Caco-2 (cell line): ENCODE measurements at regions not wholly inside any gene's neighbourhood (a gene's known extent, or its start where the extent isn't known, plus 50 kb on each side); places are given as distances from the start of the nearest gene placed in this dataset.

ENCODE experiments used
- BruUV-seq: library from RNA; stranded (reverse); fragments of 400-500 nt; replicated peaks from 2 replicates; lab custom pipeline; 2021; lab: Mats Ljungman, UMichigan
- CTCF ChIA-PET: fragments of 300-600 bp; sonication (Branson Sonifier 250); formaldehyde crosslinking; loops from one replicate; lab custom pipeline; 2022; ENCODE audit warnings: antibody characterized with exemption; lab: Charles Lee
- POLR2A ChIA-PET: fragments of 300-600 bp; sonication (Branson Sonifier 250); formaldehyde crosslinking; loops from one replicate; lab custom pipeline; 2022; ENCODE audit warnings: antibody characterized with exemption; lab: Charles Lee
- DNase-seq, 2 experiments: peaks; one replicate each; pipeline versions ENCODE4 v3.0.0 to v3.0.0-alpha.2; 2020 to 2022
- H3K27me3 ChIP-seq: replicated peaks from 2 replicates; pipeline ENCODE4 v1.6.0; 2011; ENCODE audit warnings: low read length; ENCODE audit not compliant: control insufficient read depth, insufficient read depth
- H3K36me3 ChIP-seq: 2 replicates; pipeline ENCODE4 v1.5.1; 2011; ENCODE audit warnings: low read length; ENCODE audit not compliant: control insufficient read depth, insufficient read depth
- H3K4me1 ChIP-seq: fragments of 250-450 bp; sonication (Bioruptor Pico); 2 replicates; pipeline ENCODE4 v1.5.1; 2020; ENCODE audit warnings: mild to moderate bottlenecking
- H3K4me3 ChIP-seq: 2 replicates; pipeline ENCODE4 v1.5.1; 2011; ENCODE audit warnings: low read depth, mild to moderate bottlenecking, control low read depth, low read length
- H3K9me3 ChIP-seq: fragments of 250-450 bp; sonication (Bioruptor Pico); 2 replicates; pipeline ENCODE4 v1.5.1; 2020; ENCODE audit warnings: mild to moderate bottlenecking, moderate library complexity
- H3K27ac Mint-ChIP-seq: one replicate; pipeline ENCODE4 v1.8.0; 2022; ENCODE audit warnings: mixed read lengths; ENCODE audit not compliant: unreplicated experiment
- H3K27me3 Mint-ChIP-seq: one replicate; pipeline ENCODE4 v1.8.0; 2022; ENCODE audit warnings: mixed read lengths; ENCODE audit not compliant: insufficient read depth, unreplicated experiment
- H3K36me3 Mint-ChIP-seq: one replicate; pipeline ENCODE4 v1.8.0; 2022; ENCODE audit warnings: mild to moderate bottlenecking, mixed read lengths; ENCODE audit not compliant: insufficient read depth, unreplicated experiment
- H3K4me1 Mint-ChIP-seq: one replicate; pipeline ENCODE4 v1.8.0; 2022; ENCODE audit warnings: low read depth, mixed read lengths; ENCODE audit not compliant: unreplicated experiment
- H3K4me3 Mint-ChIP-seq: one replicate; pipeline ENCODE4 v1.8.0; 2022; ENCODE audit warnings: mild to moderate bottlenecking, moderate library complexity, mixed read lengths; ENCODE audit not compliant: unreplicated experiment
- H3K9me3 Mint-ChIP-seq: one replicate; pipeline ENCODE4 v1.8.0; 2022; ENCODE audit warnings: mixed read lengths; ENCODE audit not compliant: unreplicated experiment
- CTCF ChIP-seq, 2 experiments: fragments of 200-600 bp in 1 of 2; IDR thresholded peaks; 1 replicate in 1 of 2; 2 replicates in 1 of 2; pipeline versions ENCODE4 v1.5.1 to v1.8.0; 2011 to 2022; ENCODE audit warnings: antibody characterized with exemption in 1 of 2, control low read depth in 1 of 2, inconsistent platforms in 1 of 2, low read depth in 1 of 2, low read length in 1 of 2, mild to moderate bottlenecking in 1 of 2, moderate library complexity in 1 of 2; ENCODE audit not compliant: insufficient read depth in 1 of 2, severe bottlenecking in 1 of 2, unreplicated experiment in 1 of 2
- intact Hi-C: fragments of 100-400 bp; cut with micrococcal nuclease; formaldehyde crosslinking; loops from one replicate; pipeline ENCODE4 v1.10.0; 2022; ENCODE audit not compliant: unreplicated experiment

DNA sequence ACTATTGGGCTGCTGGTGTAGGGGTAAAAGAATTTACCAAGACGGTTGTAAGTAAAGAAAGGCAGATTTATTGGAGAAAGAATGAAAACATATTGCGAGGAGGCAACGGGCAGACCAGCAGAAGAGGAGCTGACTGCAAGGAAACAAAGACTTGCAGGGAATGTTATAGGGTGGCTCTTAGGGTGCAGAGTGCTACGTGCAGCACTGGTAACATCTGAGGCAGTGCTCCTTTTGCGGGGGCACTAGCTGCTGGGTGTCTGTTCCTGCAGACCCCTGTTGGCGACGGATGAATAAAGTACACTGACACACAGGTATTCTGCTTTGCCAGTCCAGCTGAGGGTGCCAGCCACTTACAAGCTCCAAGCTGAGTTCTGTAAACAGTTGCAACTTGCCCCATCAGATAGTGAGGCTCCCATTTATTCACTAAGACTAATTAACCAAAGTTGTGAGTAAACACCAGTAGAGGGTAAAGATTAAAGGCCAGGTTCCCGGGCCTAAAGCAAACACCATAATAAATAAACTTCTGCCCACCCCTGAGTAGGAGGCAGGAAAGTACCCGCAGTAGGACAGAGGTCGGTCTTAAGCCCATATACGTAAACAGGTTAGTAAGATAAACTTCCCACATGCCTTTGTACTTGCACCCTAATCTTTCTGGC is 140.2 kb upstream of the KCNK1 start:
- H3K4me1 Mint-ChIP-seq: no peaks in the 10 kb centered on the region
- H3K36me3 ChIP-seq: no peaks in the 10 kb centered on the region
- no peaks in the 10 kb centered on the region for H3K27me3 Mint-ChIP-seq
- H3K36me3 Mint-ChIP-seq: no peaks in the 10 kb centered on the region
- H3K27ac Mint-ChIP-seq: no peak overlapping the region
- H3K9me3 ChIP-seq: no peaks in the 10 kb centered on the region
- DNase-seq: no peak
- no peaks in the 10 kb centered on the region for H3K27me3 ChIP-seq
- ChIA-PET POLR2A (no interaction called here), CTCF (no interaction called here)
- H3K4me3 Mint-ChIP-seq: no peak overlapping the region
- H3K9me3 Mint-ChIP-seq: peaks cover 22% of the 10 kb centered on the region
- BruUV-seq: no TSS peak
- H3K4me1 ChIP-seq: no peaks in the 10 kb centered on the region
- no peak overlapping the region for H3K4me3 ChIP-seq
- intact Hi-C loops: no loop called here
- no peak for TF ChIP-seq CTCF (IDR thresholded peaks at IDR 0.05; ENCODE audit: insufficient read depth in 1 of 2, low read depth in 1 of 2, low read length in 1 of 2, severe bottlenecking in 1 of 2, unreplicated experiment in 1 of 2)

DNA sequence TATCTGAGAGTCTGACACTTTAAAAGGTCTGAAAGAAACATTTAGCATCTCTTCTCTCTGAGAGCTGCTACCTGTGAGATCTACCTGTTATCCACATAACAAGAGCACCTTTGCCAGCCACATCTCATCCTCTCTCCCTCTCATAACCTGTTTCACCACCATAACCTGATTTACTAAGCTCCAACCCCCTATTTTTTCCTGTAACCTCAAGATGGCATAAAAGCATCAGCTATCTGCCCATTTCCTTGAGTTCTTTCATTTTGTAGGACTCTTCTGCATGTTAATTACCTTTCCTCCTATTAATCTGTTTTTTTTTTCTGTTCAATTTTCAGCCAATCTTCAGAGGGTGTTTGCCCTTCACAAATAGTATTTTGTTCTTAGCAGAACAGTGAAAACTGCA is 136.5 kb upstream of the KCNK1 start:
- Histone ChIP-seq H3K4me1 (no peaks in the 10 kb centered on the region), H3K27me3 (no peaks in the 10 kb centered on the region), H3K9me3 (no peaks in the 10 kb centered on the region), H3K4me3 (no peak overlapping the region), H3K36me3 (no peaks in the 10 kb centered on the region)
- Mint-ChIP-seq H3K27me3 (no peaks in the 10 kb centered on the region), H3K9me3 (peaks cover 12% of the 10 kb centered on the region), H3K36me3 (no peaks in the 10 kb centered on the region), H3K4me3 (no peak overlapping the region), H3K4me1 (peaks cover 7% of the 10 kb centered on the region), H3K27ac (no peak overlapping the region)
- TF ChIP-seq CTCF (IDR thresholded peaks at IDR 0.05; ENCODE audit: insufficient read depth in 1 of 2, low read depth in 1 of 2, low read length in 1 of 2, severe bottlenecking in 1 of 2, unreplicated experiment in 1 of 2): no peak
- intact Hi-C loops: no loop called here
- BruUV-seq: no TSS peak
- ChIA-PET POLR2A (no interaction called here), CTCF (interaction anchor here (0.9 kb wide), 1 partner anchor 36 kb away, joined by 3 read pairs; no protein-coding TSS in a partner anchor)
- DNase-seq: no peak

DNA sequence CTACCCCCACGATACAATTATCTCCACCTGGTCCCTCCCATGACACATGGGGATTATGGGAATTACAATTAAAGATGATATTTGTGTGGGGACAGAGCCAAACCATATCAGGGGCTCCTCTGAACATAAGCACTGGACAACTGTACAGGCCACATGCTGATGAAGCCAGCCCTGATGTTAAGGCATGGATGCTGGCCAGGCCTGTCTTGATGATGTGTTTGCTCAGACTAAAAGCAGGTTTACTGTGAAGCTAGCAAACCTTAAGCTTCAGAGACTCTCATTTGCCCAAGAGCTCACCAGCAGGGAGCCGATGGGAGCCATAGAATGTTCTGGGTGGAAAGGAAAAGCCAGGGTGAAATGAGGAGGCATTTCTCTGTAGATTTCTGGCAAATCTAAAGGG is 135.3 kb upstream of the KCNK1 start:
- ChIA-PET CTCF (no interaction called here), POLR2A (no interaction called here)
- H3K27me3 Mint-ChIP-seq: peaks cover 3% of the 10 kb centered on the region
- no peaks in the 10 kb centered on the region for H3K36me3 Mint-ChIP-seq
- no TSS peak for BruUV-seq
- H3K9me3 ChIP-seq: no peaks in the 10 kb centered on the region
- no peaks in the 10 kb centered on the region for H3K9me3 Mint-ChIP-seq
- H3K4me1 ChIP-seq: no peaks in the 10 kb centered on the region
- TF ChIP-seq CTCF (IDR thresholded peaks at IDR 0.05; ENCODE audit: insufficient read depth in 1 of 2, low read depth in 1 of 2, low read length in 1 of 2, severe bottlenecking in 1 of 2, unreplicated experiment in 1 of 2): no peak
- H3K36me3 ChIP-seq: no peaks in the 10 kb centered on the region
- no peak overlapping the region for H3K4me3 Mint-ChIP-seq
- H3K4me3 ChIP-seq: no peak overlapping the region
- H3K27me3 ChIP-seq: no peaks in the 10 kb centered on the region
- peaks cover 7% of the 10 kb centered on the region for H3K4me1 Mint-ChIP-seq
- H3K27ac Mint-ChIP-seq: no peak overlapping the region
- intact Hi-C loops: no loop called here
- no peak for DNase-seq
